ENCODE measurements at regions not wholly inside any gene's neighbourhood (a gene's known extent, or its start where the extent isn't known, plus 50 kb on each side); places are given as distances from the start of the nearest gene placed in this dataset.
A peak's percentile ranks its signal among the peaks of the same experiment; 100 is the strongest.

GRCh38 chr3:16024548-16024947 is 149.9 kb upstream of the GALNT15 start:
- Histone ChIP-seq H3K4me1 (no peaks in the 10 kb centered on the region; the same call in 2 of the 3 replicates), H3K27ac (no peak overlapping the region), H3K4me2 (no peak overlapping the region), H3K9me3 (no peaks in the 10 kb centered on the region; the same call in 2 of the 3 replicates), H3K4me3 (no peak overlapping the region)
- DNase-seq (ENCODE audit: low read depth in 1 of 2, low spot score in 1 of 2) (no peak), FAIRE-seq (no peak), ATAC-seq (no peak)
- CTCF ChIA-PET, result interaction anchor here (2.5 kb wide), 1 partner anchor 9 kb away, joined by 7 read pairs; no protein-coding TSS in a partner anchor
- WGBS (ENCODE audit: missing lambda C conversion rate), result 0% methylated on average over 1 of the region's 1 CpG
- POLR2A ChIA-PET, result no interaction called here
- TF ChIP-seq RFX5 (IDR thresholded peaks at IDR 0.05), result no peak
- TF ChIP-seq BCL3 (IDR thresholded peaks at IDR 0.05), result no peak
- no peak for TF ChIP-seq GATA3 (IDR thresholded peaks at IDR 0.05; ENCODE audit: borderline replicate concordance)
- no peak for TF ChIP-seq ZNF302 (CRISPR knock-in tag; IDR thresholded peaks at IDR 0.05)
- TF ChIP-seq TP53 (CRISPR knock-in tag; IDR thresholded peaks at IDR 0.05), result no peak
- no peak for TF ChIP-seq HOXA7 (CRISPR knock-in tag; IDR thresholded peaks at IDR 0.05)
- TF ChIP-seq RNF2 (IDR thresholded peaks at IDR 0.05; ENCODE audit: borderline replicate concordance, low read depth), result no peak
- no peak for TF ChIP-seq CHD4 (IDR thresholded peaks at IDR 0.05; ENCODE audit: borderline replicate concordance)
- TF ChIP-seq POLR2AphosphoS2 (conservative IDR thresholded peaks at IDR 0.05; ENCODE audit: low read length), result no peak
- TF ChIP-seq RCOR1 (IDR thresholded peaks at IDR 0.05; ENCODE audit: low read depth, low read length), result no peak
- no peak for TF ChIP-seq JUN (IDR thresholded peaks at IDR 0.05)
- no peak for TF ChIP-seq MAZ (IDR thresholded peaks at IDR 0.05; ENCODE audit: borderline replicate concordance, low read depth, low read length)
- no peak for TF ChIP-seq HOXB13 (CRISPR knock-in tag; IDR thresholded peaks at IDR 0.05; ENCODE audit: low read depth)
- no peak for TF ChIP-seq NPAS2 (CRISPR knock-in tag; IDR thresholded peaks at IDR 0.05; ENCODE audit: borderline replicate concordance)
- no peak for TF ChIP-seq ATOH8 (CRISPR knock-in tag; IDR thresholded peaks at IDR 0.05; ENCODE audit: low read depth)
- no peak for TF ChIP-seq HMGXB4 (CRISPR knock-in tag; IDR thresholded peaks at IDR 0.05; ENCODE audit: borderline replicate concordance)
- TF ChIP-seq HES2 (IDR thresholded peaks at IDR 0.05), result no peak

GRCh38 chr3:16026753-16027152 is 147.7 kb upstream of the GALNT15 start:
- ChIA-PET POLR2A (no interaction called here), CTCF (interaction anchor here (1.3 kb wide), 1 partner anchor 264 kb away, joined by 3 read pairs; no protein-coding TSS in a partner anchor)
- Histone ChIP-seq H3K4me2 (peak overlapping the region; percentile 45; the same call in 1 of the 3 replicates), H3K9me3 (no peaks in the 10 kb centered on the region; the same call in 2 of the 3 replicates), H3K4me3 (no peak overlapping the region), H3K27ac (no peak overlapping the region), H3K4me1 (no peaks in the 10 kb centered on the region; the same call in 2 of the 3 replicates)
- 16% methylated on average over 3 of the region's 3 CpGs for WGBS (ENCODE audit: missing lambda C conversion rate)
- no peak for TF ChIP-seq POLR2A (IDR thresholded peaks at IDR 0.05; ENCODE audit: low read length)
- TF ChIP-seq TFCP2L1 (CRISPR knock-in tag; IDR thresholded peaks at IDR 0.05), result no peak
- no peak for TF ChIP-seq POLR2AphosphoS2 (conservative IDR thresholded peaks at IDR 0.05; ENCODE audit: low read length)
- no peak for TF ChIP-seq ELK1 (IDR thresholded peaks at IDR 0.05; ENCODE audit: low read depth, low read length)
- no peak for TF ChIP-seq NR3C1 (IDR thresholded peaks at IDR 0.05)
- TF ChIP-seq HOXB13 (CRISPR knock-in tag; IDR thresholded peaks at IDR 0.05; ENCODE audit: low read depth), result no peak
- no peak for TF ChIP-seq GATA3 (IDR thresholded peaks at IDR 0.05; ENCODE audit: borderline replicate concordance)
- no peak for TF ChIP-seq MAX (IDR thresholded peaks at IDR 0.05)
- no peak for TF ChIP-seq E2F6 (IDR thresholded peaks at IDR 0.05; ENCODE audit: borderline replicate concordance, low read depth)
- TF ChIP-seq HOXA7 (CRISPR knock-in tag; IDR thresholded peaks at IDR 0.05), result no peak
- no peak for TF ChIP-seq EP300 (IDR thresholded peaks at IDR 0.05)
- TF ChIP-seq ZSCAN20 (CRISPR knock-in tag; IDR thresholded peaks at IDR 0.05), result no peak
- no peak for TF ChIP-seq CBX8 (IDR thresholded peaks at IDR 0.05)
- TF ChIP-seq RFX5 (IDR thresholded peaks at IDR 0.05), result no peak
- TF ChIP-seq FOXS1 (CRISPR knock-in tag; IDR thresholded peaks at IDR 0.05), result no peak
- DNase-seq (ENCODE audit: low read depth in 1 of 2, low spot score in 1 of 2), result no peak
- no peak for ATAC-seq
- no peak for FAIRE-seq
